DOHH2 (cell line): ENCODE measurements at regions not wholly inside any gene's neighbourhood (a gene's known extent, or its start where the extent isn't known, plus 50 kb on each side); places are given as distances from the start of the nearest gene placed in this dataset.

Source experiments
- EZH2phosphoT487 ChIP-seq: fragments of 200-600 bp; sonication (generic); IDR thresholded peaks from 2 replicates; pipeline ENCODE4 v1.6.1; 2017; ENCODE audit warnings: borderline replicate concordance, mild to moderate bottlenecking, antibody characterized with exemption, low read length, moderate library complexity, mixed read lengths
- TF ChIP-seq, protein P1 (sequence below): fragments of 200-600 bp; sonication (generic); IDR thresholded peaks from one replicate; pipeline ENCODE4 v1.5.1; 2014; ENCODE audit warnings: antibody characterized with exemption, mild to moderate bottlenecking, low read depth, low read length; ENCODE audit not compliant: poor library complexity, severe bottlenecking

DNA sequence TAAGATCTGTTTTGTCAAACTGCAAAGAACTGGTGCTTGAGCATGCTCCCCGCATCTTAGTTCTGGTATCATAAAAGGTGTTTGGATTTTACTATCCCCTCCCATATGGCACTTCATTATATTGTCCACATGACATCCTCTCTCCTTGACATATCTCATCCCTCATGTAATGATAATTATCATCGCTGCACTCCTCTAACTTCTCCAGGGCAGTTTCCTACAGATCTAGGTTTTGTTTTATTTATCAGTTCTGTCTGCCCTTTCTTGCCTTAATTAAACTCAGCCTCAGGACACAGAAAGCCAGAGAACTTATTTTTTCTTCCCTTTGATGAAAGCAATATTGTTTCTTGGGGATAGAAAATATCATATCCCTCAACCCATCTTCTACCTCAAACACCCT, 129.6 kb upstream of the DDX18 start:
- TF ChIP-seq, protein P1, sequence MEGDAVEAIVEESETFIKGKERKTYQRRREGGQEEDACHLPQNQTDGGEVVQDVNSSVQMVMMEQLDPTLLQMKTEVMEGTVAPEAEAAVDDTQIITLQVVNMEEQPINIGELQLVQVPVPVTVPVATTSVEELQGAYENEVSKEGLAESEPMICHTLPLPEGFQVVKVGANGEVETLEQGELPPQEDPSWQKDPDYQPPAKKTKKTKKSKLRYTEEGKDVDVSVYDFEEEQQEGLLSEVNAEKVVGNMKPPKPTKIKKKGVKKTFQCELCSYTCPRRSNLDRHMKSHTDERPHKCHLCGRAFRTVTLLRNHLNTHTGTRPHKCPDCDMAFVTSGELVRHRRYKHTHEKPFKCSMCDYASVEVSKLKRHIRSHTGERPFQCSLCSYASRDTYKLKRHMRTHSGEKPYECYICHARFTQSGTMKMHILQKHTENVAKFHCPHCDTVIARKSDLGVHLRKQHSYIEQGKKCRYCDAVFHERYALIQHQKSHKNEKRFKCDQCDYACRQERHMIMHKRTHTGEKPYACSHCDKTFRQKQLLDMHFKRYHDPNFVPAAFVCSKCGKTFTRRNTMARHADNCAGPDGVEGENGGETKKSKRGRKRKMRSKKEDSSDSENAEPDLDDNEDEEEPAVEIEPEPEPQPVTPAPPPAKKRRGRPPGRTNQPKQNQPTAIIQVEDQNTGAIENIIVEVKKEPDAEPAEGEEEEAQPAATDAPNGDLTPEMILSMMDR: no peak
- no peak for TF ChIP-seq EZH2phosphoT487
